Stimulated activated CD8-positive, alpha-beta memory T cell treated with anti-CD3 and anti-CD28 coated beads, Interleukin-4, amount 100 ng/mL, for 48 hours (primary cell): ENCODE measurements at regions not wholly inside any gene's neighbourhood (a gene's known extent, or its start where the extent isn't known, plus 50 kb on each side); places are given as distances from the start of the nearest gene placed in this dataset.

Experiments
- DNase-seq: peaks from one replicate; pipeline ENCODE4 v3.0.0-alpha.2; 2020

- DNase-seq = no peak
Measured at GRCh38 chr20:48324744-48325143, 503.1 kb downstream of the PREX1 start.

GRCh38 chr20:48321271-48321670 lies 506.5 kb downstream of the PREX1 start:
- DNase-seq = no peak

DNA sequence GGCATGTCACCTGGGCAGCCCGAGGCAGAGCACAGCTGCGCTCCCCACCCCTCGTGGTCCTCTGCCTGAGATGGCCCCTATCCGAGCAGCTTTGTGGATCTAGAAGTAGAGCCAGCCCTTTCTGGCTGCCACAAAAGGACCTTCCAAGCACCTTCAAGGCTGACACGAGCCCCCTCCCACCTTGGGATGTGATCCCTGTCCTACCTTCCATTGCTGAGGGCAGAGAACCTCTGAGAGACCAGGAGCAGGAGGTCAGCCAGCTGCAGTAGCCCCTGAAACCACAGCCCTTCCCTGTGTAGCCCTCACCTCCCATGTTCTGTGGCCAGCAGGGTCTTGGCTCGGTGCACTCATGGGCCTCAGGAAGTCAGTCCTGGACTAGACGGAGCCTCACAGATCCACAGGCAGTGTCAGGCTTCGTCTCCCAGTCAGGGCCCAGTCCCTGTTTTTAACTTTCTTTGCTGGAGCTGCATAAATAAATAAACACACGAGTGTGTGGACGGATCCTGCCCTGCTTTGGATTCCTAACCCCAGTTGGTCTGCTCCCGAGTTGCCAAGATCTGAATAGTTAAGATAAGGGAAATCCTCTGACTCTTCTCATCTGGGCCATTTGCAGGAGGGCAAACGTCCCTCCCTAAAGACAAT lies 507.7 kb downstream of the PREX1 start:
- no peak for DNase-seq

GRCh38 chr20:48317578-48317977 lies 510.2 kb downstream of the PREX1 start:
- DNase-seq = no peak

- DNase-seq = no peak
Measured at GRCh38 chr20:48314925-48315592, 512.7 kb downstream of the PREX1 start.

GRCh38 chr20:48313324-48313723 lies 514.5 kb downstream of the PREX1 start:
- DNase-seq = no peak

DNA sequence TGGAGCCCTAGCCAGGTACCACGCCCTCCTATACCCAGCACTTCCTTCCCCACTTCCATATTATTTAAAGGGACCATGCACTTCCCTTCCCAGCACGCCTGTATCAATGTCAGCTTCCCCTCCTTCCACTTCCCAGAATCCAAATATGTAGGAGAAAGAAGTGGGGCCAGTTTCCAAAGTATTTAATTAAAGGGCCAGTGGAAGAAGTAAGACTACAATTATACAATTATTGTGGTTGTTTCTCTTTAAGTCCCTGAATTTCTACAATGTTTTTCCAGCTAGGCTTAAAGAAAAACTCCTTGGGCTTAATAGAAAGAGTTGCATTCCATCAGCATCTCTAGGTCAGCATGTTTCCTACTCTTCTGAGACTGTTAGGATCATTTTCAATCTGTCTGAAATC lies 515.8 kb downstream of the PREX1 start:
- DNase-seq = no peak

DNA sequence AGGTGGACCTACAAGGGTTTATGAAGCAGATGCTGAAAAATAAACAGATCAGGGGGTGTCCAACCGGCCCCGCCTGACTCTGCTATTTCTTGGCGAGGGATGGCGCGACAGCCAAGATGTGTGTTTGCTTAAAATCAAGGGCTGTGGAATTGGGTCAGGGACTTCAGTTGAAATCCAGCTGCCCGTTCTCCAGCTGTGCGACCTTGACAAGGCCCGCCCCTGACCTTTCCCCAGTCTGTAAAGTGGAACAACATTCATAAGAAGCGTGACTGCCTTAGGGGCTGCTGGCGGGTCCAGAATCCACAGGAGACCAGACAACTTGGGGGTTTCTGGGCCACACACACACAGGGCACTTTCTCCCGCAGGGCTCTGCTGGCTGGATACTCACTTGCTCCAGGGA lies 517.5 kb downstream of the PREX1 start:
- DNase-seq = no peak

- no peak for DNase-seq
Measured at GRCh38 chr20:48309293-48309692, 518.5 kb downstream of the PREX1 start.

- no peak for DNase-seq
Measured at GRCh38 chr20:48308882-48309281, 518.9 kb downstream of the PREX1 start.

DNA sequence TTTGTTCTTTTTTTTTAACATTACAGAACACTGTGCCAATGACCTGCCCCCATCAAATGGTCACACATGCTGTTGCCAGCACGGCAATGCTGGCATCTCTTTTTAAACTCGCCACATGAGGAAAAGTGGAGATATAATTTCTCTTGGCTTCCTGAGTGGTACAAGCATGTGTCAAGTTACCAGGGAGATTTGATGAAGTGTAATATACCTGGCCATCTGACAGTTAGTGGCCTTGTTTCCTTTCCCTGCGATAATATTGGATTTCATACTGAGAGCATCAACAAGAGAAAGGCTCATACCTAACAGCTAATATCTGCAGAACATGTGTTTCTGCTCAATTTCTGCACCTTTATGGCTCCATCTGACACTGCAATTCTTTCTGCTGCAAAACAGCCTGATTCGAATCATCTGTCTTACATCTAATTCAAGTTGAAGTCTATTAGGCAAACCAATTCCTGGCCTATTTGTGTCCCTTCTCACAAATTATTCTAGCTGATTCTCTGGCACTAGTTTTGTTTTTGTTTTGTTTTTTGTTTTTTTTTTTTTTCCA lies 519.5 kb downstream of the PREX1 start:
- no peak for DNase-seq

GRCh38 chr20:48307277-48307676 lies 520.5 kb downstream of the PREX1 start:
- DNase-seq = no peak

- DNase-seq = no peak
Measured at GRCh38 chr20:48302844-48303542, 517.7 kb upstream of the SULF2 start.

GRCh38 chr20:48302149-48302548 lies 516.9 kb upstream of the SULF2 start:
- DNase-seq = no peak

DNA sequence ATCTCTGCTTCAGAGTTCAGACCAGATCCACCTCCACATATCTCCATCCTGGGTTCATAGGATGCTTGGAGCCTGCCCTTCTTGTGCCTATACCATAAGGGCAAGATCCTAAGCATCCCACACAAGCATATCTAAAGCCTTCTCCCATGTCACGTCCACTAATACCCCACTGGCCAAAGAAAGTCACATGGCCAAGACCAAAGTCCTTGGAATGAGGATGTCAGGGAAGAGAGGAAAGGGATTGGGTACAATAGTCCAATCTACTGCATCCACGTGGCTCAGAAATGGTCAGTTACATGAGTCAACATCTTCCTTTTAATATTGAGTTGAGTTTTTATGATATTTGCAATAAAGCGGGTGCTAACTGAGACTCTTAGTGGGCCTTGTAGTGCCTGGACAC lies 515.9 kb upstream of the SULF2 start:
- DNase-seq = no peak

GRCh38 chr20:48300529-48300928 lies 515.2 kb upstream of the SULF2 start:
- DNase-seq = no peak

DNA sequence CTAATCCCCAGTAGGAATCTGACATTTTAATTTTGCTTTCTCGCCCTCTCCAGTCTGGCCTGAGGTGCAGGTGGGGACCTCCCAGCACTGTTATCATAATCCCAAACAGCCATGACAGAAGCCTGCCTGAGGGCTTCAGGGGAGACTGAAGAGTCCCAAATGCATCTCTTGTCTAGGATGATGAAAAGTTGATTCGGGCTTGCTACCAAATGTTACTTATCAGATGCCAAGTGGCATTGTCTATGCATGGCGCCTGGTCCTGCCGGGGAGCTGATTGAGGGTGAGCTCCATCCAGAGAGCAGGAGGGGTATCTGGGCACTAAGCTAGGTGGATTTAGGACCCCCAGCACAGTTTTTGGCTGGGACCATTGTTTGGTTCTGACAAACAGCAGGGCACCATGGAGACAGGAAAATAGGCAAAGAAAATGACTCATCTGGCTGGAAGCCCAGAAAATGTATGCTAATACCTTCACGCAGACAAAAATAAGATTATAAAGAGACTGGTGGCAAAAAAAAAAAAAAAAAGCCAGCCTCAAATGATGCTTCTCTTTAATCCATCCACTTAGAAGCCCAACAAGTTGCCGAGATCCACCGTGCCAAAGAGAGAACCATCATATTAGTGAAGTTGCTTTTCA lies 513.7 kb upstream of the SULF2 start:
- DNase-seq = no peak

- no peak for DNase-seq
Measured at GRCh38 chr20:48298433-48298832, 513.2 kb upstream of the SULF2 start.

DNA sequence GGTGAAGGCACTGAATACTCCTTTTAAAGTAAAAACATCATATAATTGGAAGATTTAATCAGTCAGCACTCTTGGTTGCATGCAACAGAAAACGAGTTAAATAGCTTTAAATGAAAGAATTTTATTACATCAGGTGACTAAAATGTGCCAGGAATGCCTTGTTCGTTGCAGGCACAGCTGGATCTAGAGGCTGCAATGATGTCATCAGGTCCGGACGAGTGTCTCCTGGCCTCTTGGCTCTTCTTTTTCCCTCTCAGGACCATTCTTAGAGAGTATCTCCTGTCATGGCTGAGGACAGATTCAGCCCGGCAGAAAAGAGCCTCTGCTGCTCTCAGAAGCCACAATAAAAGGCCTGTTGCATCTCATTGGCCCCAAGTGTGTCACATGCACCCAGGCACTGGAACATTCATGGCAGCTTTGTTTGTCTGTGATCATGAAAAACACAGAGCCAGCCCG lies 510.7 kb upstream of the SULF2 start:
- DNase-seq = no peak

DNA sequence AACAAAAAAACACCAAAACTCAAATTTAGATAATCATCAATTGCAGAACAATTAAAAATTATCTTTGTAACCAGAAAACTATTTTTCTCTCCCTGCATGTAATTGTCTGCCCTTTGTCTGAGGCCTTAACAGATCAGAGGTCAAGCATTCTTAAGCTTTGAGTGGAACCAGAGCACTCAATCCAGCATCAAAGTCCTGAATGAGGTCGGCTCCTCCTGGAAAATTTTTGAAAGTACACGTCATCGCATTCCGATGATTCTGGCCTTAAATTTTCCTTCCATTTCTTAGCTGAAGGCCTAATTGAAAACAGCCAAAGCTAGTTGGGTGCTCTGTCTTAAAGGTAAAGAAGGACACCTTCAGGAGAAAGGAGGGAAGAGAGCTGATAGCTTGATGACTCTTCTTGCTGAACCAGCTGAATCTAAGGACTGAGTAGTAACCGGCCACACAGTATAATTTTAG lies 510.2 kb upstream of the SULF2 start:
- DNase-seq = no peak

DNA sequence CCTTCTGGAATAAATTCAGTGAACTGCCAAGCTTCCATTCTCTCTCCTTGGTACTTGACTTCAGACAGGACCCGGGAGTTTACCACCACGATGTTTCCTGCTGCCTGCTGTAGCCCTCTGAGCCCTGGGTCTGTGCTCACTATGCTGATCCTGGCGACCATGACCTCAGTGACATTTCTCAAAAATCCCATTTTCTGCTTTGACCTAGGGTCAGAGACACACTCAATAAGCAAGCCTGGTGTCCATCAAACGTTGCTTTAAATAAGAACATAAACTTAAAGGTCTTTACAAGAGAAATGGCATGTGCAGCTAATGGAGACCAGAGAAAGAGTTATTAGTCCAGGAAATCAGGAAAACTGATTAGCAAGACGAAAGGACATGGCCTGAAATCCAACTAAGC lies 509.7 kb upstream of the SULF2 start:
- no peak for DNase-seq

GRCh38 chr20:48294196-48294595 lies 508.9 kb upstream of the SULF2 start:
- no peak for DNase-seq

GRCh38 chr20:48293671-48294070 lies 508.4 kb upstream of the SULF2 start:
- DNase-seq = no peak
